Peyer's patch (tissue), 4 donors: ENCODE measurements at regions not wholly inside any gene's neighbourhood (a gene's known extent, or its start where the extent isn't known, plus 50 kb on each side); places are given as distances from the start of the nearest gene placed in this dataset.

Experiments
- POLR2A ChIP-seq, 2 donors: fragments of 450-650 bp; IDR thresholded peaks; one replicate each; pipeline ENCODE4 v1.5.1; 2017; ENCODE audit warnings: antibody characterized with exemption in 2 of 2, mild to moderate bottlenecking in 2 of 2, moderate library complexity in 2 of 2
- TF ChIP-seq, protein P1 (sequence below), 6 experiments: fragments of 450-650 bp in 4 of 6; fragments of 200-600 bp in 2 of 6; sonication (generic) in 1 of 6; IDR thresholded peaks; one replicate each; pipeline ENCODE4 v1.5.1; 2017 to 2019; ENCODE audit warnings: antibody characterized with exemption in 6 of 6, mild to moderate bottlenecking in 3 of 6, moderate library complexity in 1 of 6

DNA sequence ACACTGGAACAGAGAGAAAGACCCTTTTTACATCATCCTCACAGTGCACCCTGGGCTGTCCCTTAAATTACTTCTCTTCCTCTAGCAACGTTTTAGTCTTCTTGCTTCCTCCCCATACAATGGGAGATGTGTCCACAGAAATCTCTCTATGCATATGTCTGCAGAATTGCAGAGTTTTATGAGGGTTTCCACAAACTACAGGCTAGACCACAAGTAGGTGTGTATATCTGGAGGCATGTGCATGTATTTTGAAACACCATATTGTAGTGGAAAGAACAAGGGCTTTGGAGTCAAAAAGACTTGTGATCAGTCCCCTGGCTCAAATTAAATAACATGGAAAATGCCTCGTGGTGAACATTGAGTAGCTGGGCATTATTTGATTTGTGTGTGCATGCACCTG lies 121.3 kb upstream of the IPO9 start:
- TF ChIP-seq, protein P1, sequence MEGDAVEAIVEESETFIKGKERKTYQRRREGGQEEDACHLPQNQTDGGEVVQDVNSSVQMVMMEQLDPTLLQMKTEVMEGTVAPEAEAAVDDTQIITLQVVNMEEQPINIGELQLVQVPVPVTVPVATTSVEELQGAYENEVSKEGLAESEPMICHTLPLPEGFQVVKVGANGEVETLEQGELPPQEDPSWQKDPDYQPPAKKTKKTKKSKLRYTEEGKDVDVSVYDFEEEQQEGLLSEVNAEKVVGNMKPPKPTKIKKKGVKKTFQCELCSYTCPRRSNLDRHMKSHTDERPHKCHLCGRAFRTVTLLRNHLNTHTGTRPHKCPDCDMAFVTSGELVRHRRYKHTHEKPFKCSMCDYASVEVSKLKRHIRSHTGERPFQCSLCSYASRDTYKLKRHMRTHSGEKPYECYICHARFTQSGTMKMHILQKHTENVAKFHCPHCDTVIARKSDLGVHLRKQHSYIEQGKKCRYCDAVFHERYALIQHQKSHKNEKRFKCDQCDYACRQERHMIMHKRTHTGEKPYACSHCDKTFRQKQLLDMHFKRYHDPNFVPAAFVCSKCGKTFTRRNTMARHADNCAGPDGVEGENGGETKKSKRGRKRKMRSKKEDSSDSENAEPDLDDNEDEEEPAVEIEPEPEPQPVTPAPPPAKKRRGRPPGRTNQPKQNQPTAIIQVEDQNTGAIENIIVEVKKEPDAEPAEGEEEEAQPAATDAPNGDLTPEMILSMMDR (IDR thresholded peaks at IDR 0.05): no peak
- no peak for TF ChIP-seq POLR2A (IDR thresholded peaks at IDR 0.05)
